ENCODE measurements at regions not wholly inside any gene's neighbourhood (a gene's known extent, or its start where the extent isn't known, plus 50 kb on each side); places are given as distances from the start of the nearest gene placed in this dataset.

DNA sequence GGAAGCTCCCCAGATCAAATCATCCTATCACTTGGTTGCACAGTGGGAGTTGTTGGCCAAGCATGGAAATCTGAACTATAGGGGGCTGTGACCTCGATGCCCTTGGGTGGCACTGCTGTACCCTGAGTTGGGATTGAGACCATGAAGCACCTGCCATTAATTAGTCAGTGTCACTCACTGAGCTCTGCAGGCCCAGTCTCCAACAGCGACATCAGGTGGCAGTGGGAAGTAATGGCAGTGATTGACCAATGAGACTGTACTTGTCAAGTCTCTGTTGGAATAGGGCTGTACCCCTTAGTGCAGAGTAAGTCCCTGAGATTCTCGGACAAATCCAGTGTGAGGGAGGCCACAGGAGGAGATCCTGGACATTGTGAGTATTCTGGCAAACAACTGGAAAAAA, 118.0 kb upstream of the RPL38 start:
- TF ChIP-seq, protein P1, sequence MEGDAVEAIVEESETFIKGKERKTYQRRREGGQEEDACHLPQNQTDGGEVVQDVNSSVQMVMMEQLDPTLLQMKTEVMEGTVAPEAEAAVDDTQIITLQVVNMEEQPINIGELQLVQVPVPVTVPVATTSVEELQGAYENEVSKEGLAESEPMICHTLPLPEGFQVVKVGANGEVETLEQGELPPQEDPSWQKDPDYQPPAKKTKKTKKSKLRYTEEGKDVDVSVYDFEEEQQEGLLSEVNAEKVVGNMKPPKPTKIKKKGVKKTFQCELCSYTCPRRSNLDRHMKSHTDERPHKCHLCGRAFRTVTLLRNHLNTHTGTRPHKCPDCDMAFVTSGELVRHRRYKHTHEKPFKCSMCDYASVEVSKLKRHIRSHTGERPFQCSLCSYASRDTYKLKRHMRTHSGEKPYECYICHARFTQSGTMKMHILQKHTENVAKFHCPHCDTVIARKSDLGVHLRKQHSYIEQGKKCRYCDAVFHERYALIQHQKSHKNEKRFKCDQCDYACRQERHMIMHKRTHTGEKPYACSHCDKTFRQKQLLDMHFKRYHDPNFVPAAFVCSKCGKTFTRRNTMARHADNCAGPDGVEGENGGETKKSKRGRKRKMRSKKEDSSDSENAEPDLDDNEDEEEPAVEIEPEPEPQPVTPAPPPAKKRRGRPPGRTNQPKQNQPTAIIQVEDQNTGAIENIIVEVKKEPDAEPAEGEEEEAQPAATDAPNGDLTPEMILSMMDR (IDR thresholded peaks at IDR 0.05) = no peak
- no peak for TF ChIP-seq POLR2A (IDR thresholded peaks at IDR 0.05)
- TF ChIP-seq POLR2AphosphoS5 (IDR thresholded peaks at IDR 0.05) = no peak

All from breast epithelium (tissue), 3 donors.